Smooth muscle cell (in vitro differentiated cells): ENCODE measurements at regions not wholly inside any gene's neighbourhood (a gene's known extent, or its start where the extent isn't known, plus 50 kb on each side); places are given as distances from the start of the nearest gene placed in this dataset.

Experiments used
- DNase-seq: peaks from one replicate; lab custom pipeline; 2025; ENCODE audit not compliant: unreplicated experiment; lab: John Stamatoyannopoulos, UW
- H2AFZ ChIP-seq: fragments of 200-600 bp; sonication (generic); 2 replicates; pipeline ENCODE4 v1.6.0; 2016; ENCODE audit warnings: antibody characterized with exemption, low read depth, mild to moderate bottlenecking
- H3F3A ChIP-seq: fragments of 200-600 bp; sonication (generic); 2 replicates; pipeline ENCODE4 v1.6.0; 2017; ENCODE audit warnings: antibody characterized with exemption, low read depth
- H3K27ac ChIP-seq: fragments of 200-600 bp; sonication (generic); 2 replicates; pipeline ENCODE4 v1.5.1; 2016; ENCODE audit warnings: low read depth, mild to moderate bottlenecking
- H3K27me3 ChIP-seq: fragments of 200-600 bp; sonication (generic); 2 replicates; pipeline ENCODE4 v1.6.1; 2016; ENCODE audit warnings: low read depth, mild to moderate bottlenecking
- H3K36me3 ChIP-seq: fragments of 200-600 bp; sonication (generic); 2 replicates; pipeline ENCODE4 v1.5.1; 2016; ENCODE audit warnings: low read depth
- H3K4me1 ChIP-seq: fragments of 200-600 bp; sonication (generic); 2 replicates; pipeline ENCODE4 v1.5.1; 2016; ENCODE audit warnings: low read depth
- H3K4me2 ChIP-seq: fragments of 200-600 bp; sonication (generic); 2 replicates; pipeline ENCODE4 v1.6.0; 2016; ENCODE audit warnings: mild to moderate bottlenecking
- H3K4me3 ChIP-seq: fragments of 200-600 bp; sonication (generic); 2 replicates; pipeline ENCODE4 v1.5.1; 2016; ENCODE audit warnings: mild to moderate bottlenecking
- H3K79me2 ChIP-seq: fragments of 200-600 bp; sonication (generic); 2 replicates; pipeline ENCODE4 v1.6.0; 2016; ENCODE audit warnings: low read depth, mild to moderate bottlenecking
- H3K9ac ChIP-seq: fragments of 200-600 bp; sonication (generic); 2 replicates; pipeline ENCODE4 v1.6.0; 2016; ENCODE audit warnings: low read depth
- H3K9me3 ChIP-seq: fragments of 200-600 bp; sonication (generic); replicated peaks from 2 replicates; pipeline ENCODE4 v1.5.1; 2016; ENCODE audit warnings: low read depth
- H4K20me1 ChIP-seq: fragments of 200-600 bp; sonication (generic); 2 replicates; pipeline ENCODE4 v1.6.0; 2016; ENCODE audit warnings: low read depth
- CTCF ChIP-seq: fragments of 200-600 bp; sonication (generic); IDR thresholded peaks from 2 replicates; pipeline ENCODE4 v1.5.1; 2017; ENCODE audit warnings: borderline replicate concordance, mild to moderate bottlenecking, antibody characterized with exemption; ENCODE audit not compliant: insufficient read depth, poor library complexity, severe bottlenecking
- WGBS: methylation state at CpG from one replicate; pipeline ENCODE4 v1.1.7; 2016; ENCODE audit warnings: low lambda C conversion rate; 5-methylcytosine and 5-hydroxymethylcytosine counted together

GRCh38 chr12:90250766-90251165 lies 542.1 kb upstream of the ATP2B1 start:
- no peak for DNase-seq
- no peaks in the 10 kb centered on the region for H3K27me3 ChIP-seq
- H3K9ac ChIP-seq: no peak overlapping the region
- no peak overlapping the region for H3K27ac ChIP-seq
- no peaks in the 10 kb centered on the region for H3K9me3 ChIP-seq
- H2AFZ ChIP-seq: no peak overlapping the region
- H3K36me3 ChIP-seq: no peaks in the 10 kb centered on the region
- H3F3A ChIP-seq: peaks cover 12% of the 10 kb centered on the region
- H3K4me3 ChIP-seq: no peak overlapping the region
- H3K4me2 ChIP-seq: no peak overlapping the region
- 56% methylated on average over 3 of the region's 3 CpGs for WGBS
- no peaks in the 10 kb centered on the region for H3K4me1 ChIP-seq
- H3K79me2 ChIP-seq: no peaks in the 10 kb centered on the region
- no peaks in the 10 kb centered on the region for H4K20me1 ChIP-seq
- no peak for TF ChIP-seq CTCF

GRCh38 chr12:90250042-90250441 lies 541.4 kb upstream of the ATP2B1 start:
- H3K36me3 ChIP-seq: no peaks in the 10 kb centered on the region
- no peaks in the 10 kb centered on the region for H3K4me1 ChIP-seq
- WGBS: 72% methylated on average over 6 of the region's 6 CpGs
- H3K9ac ChIP-seq: no peak overlapping the region
- no peaks in the 10 kb centered on the region for H4K20me1 ChIP-seq
- DNase-seq: no peak
- no peaks in the 10 kb centered on the region for H3K79me2 ChIP-seq
- H3K4me2 ChIP-seq: no peak overlapping the region
- H3K27me3 ChIP-seq: no peaks in the 10 kb centered on the region
- H3K9me3 ChIP-seq: no peaks in the 10 kb centered on the region
- no peak for TF ChIP-seq CTCF
- no peak overlapping the region for H3K27ac ChIP-seq
- H3F3A ChIP-seq: peaks cover 12% of the 10 kb centered on the region
- no peak overlapping the region for H3K4me3 ChIP-seq
- H2AFZ ChIP-seq: no peak overlapping the region

GRCh38 chr12:90246688-90247087 lies 538.0 kb upstream of the ATP2B1 start:
- H3K4me1 ChIP-seq: no peaks in the 10 kb centered on the region
- H3K79me2 ChIP-seq: no peaks in the 10 kb centered on the region
- no peak overlapping the region for H3K4me2 ChIP-seq
- no peak for DNase-seq
- H3K9ac ChIP-seq: no peak overlapping the region
- H4K20me1 ChIP-seq: no peaks in the 10 kb centered on the region
- no peaks in the 10 kb centered on the region for H3K27me3 ChIP-seq
- no peaks in the 10 kb centered on the region for H3K9me3 ChIP-seq
- H3K4me3 ChIP-seq: no peak overlapping the region
- no peaks in the 10 kb centered on the region for H3K36me3 ChIP-seq
- H3F3A ChIP-seq: no peaks in the 10 kb centered on the region
- TF ChIP-seq CTCF: no peak
- no peak overlapping the region for H2AFZ ChIP-seq
- no peak overlapping the region for H3K27ac ChIP-seq

DNA sequence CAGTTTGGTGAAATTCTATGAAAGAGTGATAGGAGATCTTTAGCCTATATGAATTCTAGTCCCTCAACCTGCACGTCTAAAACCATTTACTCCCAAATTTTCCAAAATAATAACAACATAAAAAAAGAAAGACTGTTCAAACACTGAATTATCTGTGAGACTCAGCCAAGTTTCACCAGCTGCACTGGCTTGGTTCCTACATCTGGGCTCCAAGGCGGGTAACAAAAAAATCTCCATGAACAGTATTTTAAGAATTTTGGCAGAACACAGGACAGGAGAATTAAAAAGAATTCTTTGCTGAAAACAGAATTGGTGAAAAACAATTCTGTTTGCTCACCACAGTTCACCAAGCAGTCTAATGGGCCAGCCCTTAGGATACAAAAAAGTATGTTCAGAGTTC lies 536.8 kb upstream of the ATP2B1 start:
- no peak overlapping the region for H2AFZ ChIP-seq
- H3K9ac ChIP-seq: no peak overlapping the region
- H4K20me1 ChIP-seq: no peaks in the 10 kb centered on the region
- WGBS: 95% methylated on average over 2 of the region's 2 CpGs
- no peaks in the 10 kb centered on the region for H3K79me2 ChIP-seq
- H3F3A ChIP-seq: no peaks in the 10 kb centered on the region
- H3K9me3 ChIP-seq: no peaks in the 10 kb centered on the region
- no peak overlapping the region for H3K4me2 ChIP-seq
- H3K4me3 ChIP-seq: no peak overlapping the region
- H3K36me3 ChIP-seq: no peaks in the 10 kb centered on the region
- H3K4me1 ChIP-seq: no peaks in the 10 kb centered on the region
- no peak overlapping the region for H3K27ac ChIP-seq
- no peak for DNase-seq
- TF ChIP-seq CTCF: no peak
- H3K27me3 ChIP-seq: no peaks in the 10 kb centered on the region
